GM23248 (cell line): ENCODE measurements at regions not wholly inside any gene's neighbourhood (a gene's known extent, or its start where the extent isn't known, plus 50 kb on each side); places are given as distances from the start of the nearest gene placed in this dataset.

Source experiments
- DNase-seq: peaks from one replicate; pipeline ENCODE4 v3.0.0-alpha.2; 2015
- H2AFZ ChIP-seq: fragments of 200-600 bp; sonication (generic); 2 replicates; pipeline ENCODE4 v1.6.1; 2016; ENCODE audit warnings: antibody characterized with exemption
- H3F3A ChIP-seq: fragments of 200-600 bp; sonication (generic); 2 replicates; pipeline ENCODE4 v1.6.1; 2016; ENCODE audit warnings: mild to moderate bottlenecking, antibody characterized with exemption, mixed run types; ENCODE audit not compliant: insufficient read depth
- H3K27ac ChIP-seq: fragments of 200-600 bp; sonication (generic); 2 replicates; pipeline ENCODE4 v1.5.1; 2016; ENCODE audit warnings: mild to moderate bottlenecking
- H3K27me3 ChIP-seq: fragments of 200-600 bp; sonication (generic); replicated peaks from 2 replicates; pipeline ENCODE4 v1.6.1; 2016; ENCODE audit warnings: mild to moderate bottlenecking; ENCODE audit not compliant: insufficient read depth
- H3K36me3 ChIP-seq: fragments of 200-600 bp; sonication (generic); 2 replicates; pipeline ENCODE4 v1.6.1; 2016; ENCODE audit warnings: low read depth, mild to moderate bottlenecking
- H3K4me1 ChIP-seq: fragments of 200-600 bp; sonication (generic); 2 replicates; pipeline ENCODE4 v1.6.1; 2016; ENCODE audit warnings: mild to moderate bottlenecking; ENCODE audit not compliant: insufficient read depth
- H3K4me2 ChIP-seq: fragments of 200-600 bp; sonication (generic); one replicate; pipeline ENCODE4 v1.6.1; 2016; ENCODE audit warnings: mild to moderate bottlenecking; ENCODE audit not compliant: unreplicated experiment
- H3K4me3 ChIP-seq: fragments of 200-600 bp; sonication (generic); 2 replicates; pipeline ENCODE4 v1.5.1; 2016; ENCODE audit warnings: mild to moderate bottlenecking
- H3K79me2 ChIP-seq: fragments of 200-600 bp; sonication (generic); 2 replicates; pipeline ENCODE4 v1.6.1; 2016; ENCODE audit warnings: mild to moderate bottlenecking; ENCODE audit not compliant: insufficient read depth
- H3K9ac ChIP-seq: fragments of 200-600 bp; sonication (generic); 2 replicates; pipeline ENCODE4 v1.6.1; 2016; ENCODE audit warnings: mild to moderate bottlenecking
- H3K9me2 ChIP-seq: fragments of 200-600 bp; sonication (generic); 2 replicates; pipeline ENCODE4 v1.6.1; 2016; ENCODE audit warnings: mixed run types, mild to moderate bottlenecking, moderate library complexity; ENCODE audit not compliant: insufficient read depth
- H3K9me3 ChIP-seq: fragments of 200-600 bp; sonication (generic); one replicate; pipeline ENCODE4 v1.6.1; 2017; ENCODE audit warnings: low read depth
- H4K20me1 ChIP-seq: fragments of 200-600 bp; sonication (generic); 2 replicates; pipeline ENCODE4 v1.6.0; 2016; ENCODE audit not compliant: insufficient read depth
- EZH2 ChIP-seq: fragments of 200-600 bp; sonication (generic); IDR thresholded peaks from 2 replicates; pipeline ENCODE4 v1.6.1; 2018; ENCODE audit warnings: antibody characterized with exemption, mild to moderate bottlenecking; ENCODE audit not compliant: insufficient read depth, poor library complexity, severe bottlenecking
- EZH2phosphoT487 ChIP-seq: fragments of 200-600 bp; sonication (generic); IDR thresholded peaks from 2 replicates; pipeline ENCODE4 v1.6.1; 2018; ENCODE audit warnings: antibody characterized with exemption, moderate library complexity, mild to moderate bottlenecking, low read depth; ENCODE audit not compliant: insufficient read depth
- WGBS, 2 experiments: methylation state at CpG; one replicate each; pipeline ENCODE4 v1.1.6; 2015 to 2017; ENCODE audit warnings: low lambda C conversion rate in 2 of 2, low coverage in 1 of 2; ENCODE audit errors: missing lambda C conversion rate in 2 of 2; 5-methylcytosine and 5-hydroxymethylcytosine counted together
- in situ Hi-C: fragments of 300-500 bp; cut with MboI; formaldehyde crosslinking; loops from 2 replicates; pipeline ENCODE4 v1.15.0; 2020

GRCh38 chr13:44807449-44808034 is 181.7 kb downstream of the NUFIP1 start:
- Histone ChIP-seq H3K27me3 (no peaks in the 10 kb centered on the region), H3K79me2 (no peaks in the 10 kb centered on the region), H3K9ac (no peak overlapping the region), H2AFZ (no peak overlapping the region), H4K20me1 (no peaks in the 10 kb centered on the region), H3K9me3 (no peaks in the 10 kb centered on the region), H3K36me3 (no peaks in the 10 kb centered on the region), H3K27ac (no peak overlapping the region), H3F3A (peaks cover 4% of the 10 kb centered on the region; the same call in 1 of the 2 replicates), H3K4me1 (peaks cover 9% of the 10 kb centered on the region), H3K9me2 (no peaks in the 10 kb centered on the region), H3K4me2 (no peak overlapping the region), H3K4me3 (no peak overlapping the region)
- TF ChIP-seq EZH2 (no peak), EZH2phosphoT487 (no peak)
- in situ Hi-C loops = no loop called here
- peak; percentile 9 for DNase-seq
- WGBS, 2 experiments = 78 to 91% methylated on average over 5 of the region's 5 CpGs

GRCh38 chr13:44806826-44807225 is 182.4 kb downstream of the NUFIP1 start:
- H3K4me3 ChIP-seq = no peak overlapping the region
- H3K9ac ChIP-seq = no peak overlapping the region
- DNase-seq = no peak
- H3K4me2 ChIP-seq = no peak overlapping the region
- H3K4me1 ChIP-seq = peaks cover 15% of the 10 kb centered on the region
- no peaks in the 10 kb centered on the region for H3K27me3 ChIP-seq
- H3K9me2 ChIP-seq = no peaks in the 10 kb centered on the region
- TF ChIP-seq EZH2phosphoT487 = no peak
- TF ChIP-seq EZH2 = no peak
- WGBS, 2 experiments = 81 to 84% methylated on average over 10 of the region's 10 CpGs
- H2AFZ ChIP-seq = no peak overlapping the region
- no peaks in the 10 kb centered on the region for H4K20me1 ChIP-seq
- in situ Hi-C loops = no loop called here
- H3F3A ChIP-seq = peaks cover 4% of the 10 kb centered on the region; the same call in 1 of the 2 replicates
- no peaks in the 10 kb centered on the region for H3K79me2 ChIP-seq
- no peak overlapping the region for H3K27ac ChIP-seq
- H3K9me3 ChIP-seq = no peaks in the 10 kb centered on the region
- H3K36me3 ChIP-seq = no peaks in the 10 kb centered on the region

GRCh38 chr13:44805585-44805984 is 183.7 kb downstream of the NUFIP1 start:
- no peak overlapping the region for H3K4me2 ChIP-seq
- no peak overlapping the region for H3K27ac ChIP-seq
- H3K9me2 ChIP-seq = no peaks in the 10 kb centered on the region
- no peak for TF ChIP-seq EZH2phosphoT487
- no peak for TF ChIP-seq EZH2
- no peaks in the 10 kb centered on the region for H3K27me3 ChIP-seq
- in situ Hi-C loops = no loop called here
- no peaks in the 10 kb centered on the region for H3K36me3 ChIP-seq
- no peaks in the 10 kb centered on the region for H4K20me1 ChIP-seq
- H3K4me1 ChIP-seq = peaks cover 8% of the 10 kb centered on the region
- no peaks in the 10 kb centered on the region for H3K79me2 ChIP-seq
- peaks cover 3% of the 10 kb centered on the region; the same call in 1 of the 2 replicates for H3F3A ChIP-seq
- H3K9me3 ChIP-seq = no peaks in the 10 kb centered on the region
- H2AFZ ChIP-seq = no peak overlapping the region
- 82 to 86% methylated on average over 5 of the region's 5 CpGs for WGBS, 2 experiments
- no peak for DNase-seq
- no peak overlapping the region for H3K4me3 ChIP-seq
- no peak overlapping the region for H3K9ac ChIP-seq

- Histone ChIP-seq H3K36me3 (no peaks in the 10 kb centered on the region), H3K27ac (no peak overlapping the region), H3K9ac (no peak overlapping the region), H3F3A (no peaks in the 10 kb centered on the region), H2AFZ (no peak overlapping the region), H3K4me2 (no peak overlapping the region), H3K4me1 (peaks cover 8% of the 10 kb centered on the region), H4K20me1 (no peaks in the 10 kb centered on the region), H3K9me3 (no peaks in the 10 kb centered on the region), H3K79me2 (no peaks in the 10 kb centered on the region), H3K4me3 (no peak overlapping the region), H3K9me2 (no peaks in the 10 kb centered on the region), H3K27me3 (no peaks in the 10 kb centered on the region)
- in situ Hi-C loops = no loop called here
- no peak for DNase-seq
- WGBS, 2 experiments = 87% methylated on average over 4 of the region's 4 CpGs
- TF ChIP-seq EZH2phosphoT487 = no peak
- no peak for TF ChIP-seq EZH2
Measured at GRCh38 chr13:44803390-44803789, 185.9 kb downstream of the NUFIP1 start.
